ENCODE measurements at regions not wholly inside any gene's neighbourhood (a gene's known extent, or its start where the extent isn't known, plus 50 kb on each side); places are given as distances from the start of the nearest gene placed in this dataset.
"Not testable (repeated sequence)": the region's sequence is repeated elsewhere in the genome, so short reads cannot be mapped to it uniquely, and the experiment has no call there.

DNA sequence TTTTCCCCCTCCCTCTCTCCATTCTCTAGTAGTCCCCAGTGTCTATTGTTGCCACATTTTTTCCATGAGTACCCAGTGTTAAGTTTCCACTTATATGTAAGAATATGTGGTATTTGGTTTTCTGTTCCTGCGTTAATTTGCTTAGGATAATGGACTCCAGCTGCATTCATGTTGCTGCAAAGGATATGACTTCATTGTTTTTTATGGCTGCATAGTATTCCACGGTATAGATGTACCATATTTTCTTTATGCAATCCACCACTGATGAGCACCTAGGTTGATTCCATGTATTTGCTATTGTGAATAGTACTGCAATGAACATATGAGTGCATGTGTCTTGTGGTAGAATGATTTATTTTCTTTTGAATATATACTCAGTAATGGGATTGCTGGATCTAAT, 77.4 kb upstream of the MEGF10 start:
- no peak for DNase-seq (ENCODE audit: extremely low read depth, low read depth, low spot score)

DNA sequence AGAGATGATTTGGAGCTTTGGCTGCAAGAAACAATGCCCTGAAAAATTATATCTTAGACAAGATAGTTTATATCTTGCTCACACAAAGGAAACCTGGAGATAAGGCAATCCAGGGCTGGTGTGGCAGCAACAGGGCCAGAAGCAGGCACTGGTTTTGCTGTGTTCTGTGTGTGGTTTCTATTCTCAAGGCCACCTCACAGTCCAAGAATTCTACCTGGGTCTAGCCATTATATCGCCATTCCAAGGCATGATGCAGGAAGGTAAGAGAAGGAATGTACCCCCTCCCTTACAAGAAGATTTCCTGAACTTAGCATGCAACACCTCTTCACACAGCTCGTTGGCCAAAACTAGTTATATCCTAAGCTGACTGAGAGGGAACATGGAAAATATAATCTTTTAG, 74.5 kb upstream of the MEGF10 start:
- no peak for DNase-seq (ENCODE audit: extremely low read depth, low read depth, low spot score)

DNA sequence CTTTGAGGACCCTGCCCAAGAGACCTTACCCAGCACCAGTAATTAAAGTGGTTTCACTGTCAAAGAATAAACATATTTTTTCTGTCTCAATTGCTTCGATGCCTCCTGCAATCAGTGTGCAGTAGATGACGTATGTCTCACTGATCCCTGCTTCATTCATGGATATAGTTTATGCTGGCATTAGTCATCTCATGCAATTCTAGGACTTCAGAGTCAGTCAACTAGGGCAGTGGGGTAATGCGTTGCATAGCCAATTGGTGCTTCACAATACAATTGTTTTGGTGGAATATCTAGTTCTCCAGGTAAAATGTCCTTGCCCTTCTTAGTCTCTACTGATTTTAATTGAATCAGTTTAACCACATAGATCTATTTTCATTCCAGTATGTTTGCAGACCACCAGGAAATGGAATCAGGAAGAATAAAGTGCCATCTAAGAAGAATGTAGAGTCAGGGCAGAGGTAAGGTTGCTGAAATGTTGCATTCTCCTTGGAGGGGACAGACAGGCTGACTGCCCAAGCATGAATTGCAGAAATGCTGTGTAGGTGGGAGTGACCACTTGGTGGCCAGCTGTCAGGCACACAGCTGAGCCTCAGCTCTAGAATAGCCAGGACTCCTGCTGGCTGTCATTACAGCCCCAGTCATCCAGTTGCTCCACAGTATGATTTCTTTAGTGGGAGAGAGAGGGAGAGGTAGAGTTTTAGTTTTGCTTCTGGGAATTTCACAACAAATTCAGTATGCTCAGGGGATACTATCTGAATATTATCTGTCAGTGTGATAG, 73.5 kb upstream of the MEGF10 start:
- DNase-seq (ENCODE audit: extremely low read depth, low read depth, low spot score): no peak

DNA sequence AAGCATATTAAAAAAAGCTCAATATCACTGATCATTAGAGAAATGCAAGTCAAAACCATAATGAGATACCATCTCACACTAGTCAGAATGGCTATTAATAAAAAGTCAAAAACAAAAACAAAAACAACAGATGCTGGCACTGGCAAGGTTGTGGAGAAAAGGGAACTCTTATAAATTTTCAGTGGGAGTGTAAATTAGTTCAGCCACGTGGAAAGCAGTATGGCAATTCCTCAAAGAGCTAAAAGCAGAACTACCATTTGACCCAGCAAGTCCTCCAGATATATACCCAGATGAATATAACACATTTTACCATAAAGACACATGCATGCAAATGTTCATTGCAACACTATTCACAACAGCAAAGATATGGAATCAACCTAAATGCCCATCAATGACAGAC, 68.7 kb upstream of the MEGF10 start:
- DNase-seq (ENCODE audit: extremely low read depth, low read depth, low spot score): not testable (repeated sequence)

DNA sequence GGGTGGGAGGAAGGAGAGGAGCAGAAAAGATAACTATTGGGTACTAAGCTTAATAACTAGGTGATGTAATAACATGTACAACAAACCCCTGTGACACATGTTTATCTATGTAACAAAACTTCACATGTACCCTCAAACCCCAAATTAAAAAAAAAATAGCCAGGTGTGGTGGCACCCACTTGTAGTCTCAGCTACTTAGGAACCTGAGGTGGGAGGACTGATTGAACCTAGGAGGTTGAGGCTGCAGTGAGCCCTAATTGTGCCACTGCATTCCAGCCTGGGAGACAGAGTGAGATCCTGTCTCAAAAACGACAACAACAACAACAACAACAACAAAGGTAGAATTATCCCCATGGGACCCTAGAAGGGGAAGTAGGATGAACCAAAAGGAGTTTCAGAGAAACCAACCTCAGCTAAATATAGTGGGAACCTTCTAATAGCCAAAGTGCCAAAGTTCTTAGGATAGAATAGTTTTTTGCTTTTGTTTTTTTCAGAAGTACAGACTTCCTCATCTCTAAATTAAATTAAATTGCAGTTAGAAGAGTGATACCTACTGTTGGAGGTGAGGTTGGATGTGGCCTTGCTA, 67.9 kb upstream of the MEGF10 start:
- DNase-seq (ENCODE audit: extremely low read depth, low read depth, low spot score): not testable (repeated sequence)

DNA sequence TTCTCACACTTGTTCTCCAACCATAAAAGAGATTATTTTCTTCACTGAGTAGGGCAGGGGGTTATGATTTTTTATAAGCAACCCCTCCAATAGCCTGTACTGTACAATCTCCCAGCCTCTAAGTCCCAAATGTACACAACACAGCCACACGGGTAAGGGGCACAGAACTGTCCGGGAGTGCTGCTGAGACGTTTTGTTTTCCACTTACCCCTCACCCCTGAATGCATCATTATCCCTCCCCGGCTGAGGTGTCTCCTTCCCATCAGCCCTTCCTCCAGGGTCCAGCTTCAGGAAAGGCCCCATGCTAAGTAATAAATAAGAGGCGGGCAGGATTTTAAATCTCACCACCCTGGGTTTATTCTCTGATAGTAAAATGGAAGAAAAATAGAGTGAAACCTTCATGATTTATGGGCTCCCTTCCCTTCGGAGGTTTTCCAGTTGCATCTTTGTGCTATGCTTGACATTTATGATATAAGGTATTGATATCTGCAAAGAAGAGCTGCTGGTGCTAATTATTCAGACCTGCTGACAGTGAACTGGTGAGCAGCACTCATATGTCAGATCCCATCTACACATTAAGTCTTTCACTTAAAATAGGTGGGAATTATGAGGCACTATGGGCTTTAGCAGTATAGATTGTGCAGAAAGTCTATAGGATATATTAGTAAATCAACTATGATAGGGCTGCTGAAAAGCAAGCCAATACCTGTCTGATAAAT, 67.2 kb upstream of the MEGF10 start:
- no peak for DNase-seq (ENCODE audit: extremely low read depth, low read depth, low spot score)

DNA sequence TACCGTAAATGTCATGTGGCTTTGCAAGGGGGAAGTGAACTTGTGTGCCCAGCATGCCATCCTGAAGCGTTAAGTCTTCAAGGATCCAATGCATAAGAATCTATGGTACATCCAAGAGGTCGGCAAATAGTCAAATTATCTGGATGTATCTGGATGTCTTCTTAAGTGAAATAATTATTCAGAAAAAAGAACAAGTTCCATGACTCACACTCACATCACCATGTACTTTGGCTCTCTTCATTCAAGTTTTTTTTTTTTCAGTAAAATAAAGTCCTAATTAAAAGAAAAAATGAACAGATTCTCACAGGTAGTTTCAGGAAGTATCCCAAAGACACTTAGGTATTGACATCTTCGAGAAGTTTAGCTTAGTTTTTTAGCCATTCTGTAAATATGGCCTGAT, 62.7 kb upstream of the MEGF10 start:
- no peak for DNase-seq (ENCODE audit: extremely low read depth, low read depth, low spot score)

DNA sequence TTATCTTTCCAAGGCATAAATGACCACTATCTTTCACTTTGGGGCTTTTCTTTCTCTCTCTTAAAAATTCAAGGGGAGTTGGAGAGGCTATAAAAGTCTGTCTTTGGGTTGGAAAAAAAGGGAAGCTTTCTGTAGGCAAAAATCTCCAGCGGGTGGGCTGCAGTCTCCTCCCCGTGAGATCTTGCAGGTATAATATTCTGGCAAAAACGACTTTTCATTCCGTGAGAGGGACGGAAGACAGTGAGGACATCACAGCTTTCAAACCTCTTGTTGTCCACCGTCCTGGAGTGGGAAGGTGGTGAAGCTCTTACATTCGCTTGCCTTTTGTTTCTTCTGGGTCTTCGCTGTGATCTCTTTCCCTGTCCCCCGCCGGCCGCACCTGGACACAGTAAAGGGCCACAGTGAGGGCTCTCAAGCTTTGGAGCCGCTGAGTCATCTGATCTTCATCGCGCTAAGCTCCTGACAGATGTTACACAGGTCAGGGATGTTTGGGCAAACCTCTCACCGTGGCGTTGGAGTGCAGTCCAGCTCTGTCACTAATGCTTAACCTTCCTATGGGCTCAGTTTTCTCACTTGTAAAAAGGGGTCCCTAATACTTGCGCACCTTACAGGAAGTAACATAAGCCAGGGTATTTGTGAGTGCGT, 61.9 kb upstream of the MEGF10 start:
- no peak for DNase-seq (ENCODE audit: extremely low read depth, low read depth, low spot score)

DNA sequence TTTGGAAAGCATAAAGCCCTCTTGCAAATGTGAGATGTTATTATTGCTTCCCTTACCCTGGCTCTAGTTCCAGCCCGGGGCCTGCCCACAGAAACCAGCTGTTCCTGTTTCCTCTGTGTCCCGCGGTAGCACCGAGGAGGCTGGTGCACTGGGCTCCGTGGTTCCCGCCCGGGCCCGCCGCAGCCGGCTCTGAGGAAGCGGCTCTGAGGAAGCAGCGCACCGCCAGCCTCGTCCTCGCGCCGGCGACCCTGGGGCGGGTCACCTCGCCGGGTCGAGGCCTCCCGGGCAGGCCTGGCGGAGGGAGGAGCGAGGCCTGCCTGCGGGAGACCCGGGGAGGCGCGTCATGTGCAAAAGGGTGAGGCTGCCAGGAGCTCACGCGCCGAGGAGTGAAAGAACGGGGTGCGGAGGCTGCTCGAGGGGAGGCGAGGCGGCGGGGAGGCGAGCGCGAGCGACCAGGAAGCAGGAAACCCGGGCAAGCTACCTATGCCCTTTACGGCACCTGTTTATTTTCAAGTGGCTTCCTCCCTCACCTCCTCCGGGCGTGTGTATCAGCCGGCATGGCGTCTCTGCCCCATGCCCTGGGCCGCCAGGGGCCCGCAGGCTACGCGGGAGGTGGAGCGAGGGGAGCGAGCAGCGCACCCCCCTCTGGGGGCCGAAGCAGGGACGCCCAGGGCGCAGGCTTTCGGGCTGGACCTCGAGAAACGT, 61.3 kb upstream of the MEGF10 start:
- DNase-seq (ENCODE audit: extremely low read depth, low read depth, low spot score): no peak

DNA sequence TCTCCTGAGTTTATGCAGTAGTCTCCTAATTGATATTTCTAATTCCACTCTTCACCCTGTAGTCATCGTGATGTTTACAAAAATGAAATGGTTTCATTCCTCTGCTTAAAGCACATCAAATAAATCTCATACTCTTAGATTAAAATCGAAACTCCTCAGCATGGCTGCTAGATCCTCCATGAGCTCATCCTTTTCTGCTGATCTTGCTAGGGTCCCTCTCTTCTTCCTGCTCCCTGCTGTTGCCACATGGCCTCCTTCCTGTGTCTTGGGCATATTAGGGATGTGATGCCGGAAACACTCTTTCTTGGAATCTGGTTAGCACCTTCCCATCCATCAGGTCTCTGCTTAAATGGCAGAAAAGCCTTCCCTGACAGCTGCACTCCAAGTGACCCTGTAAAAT, 59.5 kb upstream of the MEGF10 start:
- no peak for DNase-seq (ENCODE audit: extremely low read depth, low read depth, low spot score)

DNA sequence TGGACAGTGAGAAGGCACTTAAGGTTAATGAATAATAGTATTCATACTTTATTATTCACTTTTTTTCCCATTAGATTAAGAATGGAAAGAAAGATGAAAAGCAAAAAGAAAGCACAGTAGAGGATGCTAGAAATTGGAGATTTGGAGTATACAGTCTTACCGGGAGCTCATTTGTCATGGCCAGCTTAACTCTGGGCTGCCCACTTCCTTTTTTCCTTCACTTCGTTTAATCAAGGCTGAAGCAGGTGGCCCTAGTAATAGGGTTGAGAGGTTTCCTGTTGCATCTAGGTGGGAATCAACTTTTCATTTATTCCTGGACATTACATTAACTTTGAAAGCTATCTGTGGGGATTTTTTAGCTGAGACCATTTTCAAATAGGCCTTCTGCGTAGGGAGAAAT, 57.0 kb upstream of the MEGF10 start:
- no peak for DNase-seq (ENCODE audit: extremely low read depth, low read depth, low spot score)

DNA sequence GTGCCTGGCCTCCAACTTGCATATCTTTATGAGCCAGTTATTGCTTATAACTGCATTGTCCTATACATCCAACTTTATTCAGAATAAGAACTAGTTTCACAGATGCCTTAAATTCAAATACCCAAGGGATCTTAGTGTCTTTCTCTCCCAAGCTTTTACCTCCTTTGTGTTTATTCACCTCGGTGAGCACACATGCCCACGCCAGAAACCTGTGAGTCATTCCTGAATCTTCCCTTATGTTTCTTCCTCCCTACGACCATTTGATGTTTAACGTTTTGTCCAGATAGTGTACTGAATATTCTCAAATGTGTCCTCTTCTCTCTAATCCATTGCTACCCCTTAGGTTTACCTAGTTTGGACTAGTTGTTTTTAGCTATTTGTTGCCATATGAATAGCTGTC, 55.5 kb upstream of the MEGF10 start:
- DNase-seq (ENCODE audit: extremely low read depth, low read depth, low spot score): no peak

DNA sequence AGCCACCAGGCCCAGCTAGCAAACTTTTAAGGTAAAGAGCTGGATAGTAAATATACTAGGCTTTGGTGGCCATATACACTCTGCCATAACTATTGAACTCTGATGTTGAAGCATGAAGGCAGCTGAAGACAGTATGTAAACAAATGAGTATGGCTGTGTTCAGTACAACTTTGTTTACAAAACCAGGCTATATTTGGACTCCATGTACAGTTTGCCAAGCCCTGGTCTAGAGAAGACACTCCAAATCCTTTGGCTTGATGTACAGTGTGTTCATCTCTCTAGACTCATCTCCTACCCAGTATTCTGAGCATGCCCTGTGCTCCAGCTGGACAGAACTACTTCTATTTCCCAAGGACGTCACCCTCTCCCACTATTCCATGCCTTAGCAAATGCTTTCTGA, 54.3 kb upstream of the MEGF10 start:
- no peak for DNase-seq (ENCODE audit: extremely low read depth, low read depth, low spot score)

Measured in glomerular endothelial cell (primary cell).